Adrenal gland (tissue), 9 donors: ENCODE measurements at regions not wholly inside any gene's neighbourhood (a gene's known extent, or its start where the extent isn't known, plus 50 kb on each side); places are given as distances from the start of the nearest gene placed in this dataset.

Experiments
- DNase-seq, 7 donors: peaks; one replicate each; pipeline ENCODE4 v3.0.0-alpha.2; 2019 to 2020
- H3K27ac ChIP-seq, 5 donors: fragments of 200-600 bp; sonication (generic) in 4 of 5; 1 replicate in 3 of 5; 2 replicates in 2 of 5; pipeline versions ENCODE4 v1.5.1 to v1.8.0; 2016 to 2020; ENCODE audit warnings: mild to moderate bottlenecking in 1 of 5
- H3K27me3 ChIP-seq: fragments of 200-600 bp; 2 replicates; pipeline ENCODE4 v1.8.0; 2021
- H3K36me3 ChIP-seq, 2 donors: fragments of 200-600 bp; replicated peaks in 1 of 2; 1 replicate in 1 of 2; 2 replicates in 1 of 2; pipeline versions ENCODE4 v1.5.1 to v1.8.0; 2018 to 2022
- H3K4me1 ChIP-seq, 2 donors: fragments of 200-600 bp; replicated peaks in 1 of 2; 1 replicate in 1 of 2; 2 replicates in 1 of 2; pipeline versions ENCODE4 v1.5.1 to v1.8.0; 2018 to 2021
- H3K4me3 ChIP-seq, 4 donors: fragments of 200-600 bp; sonication (generic) in 3 of 4; one replicate each; pipeline ENCODE4 v1.5.1; 2016 to 2018
- H3K9me3 ChIP-seq, 3 donors: fragments of 200-600 bp; sonication (generic) in 1 of 3; replicated peaks in 1 of 3; 1 replicate in 2 of 3; 2 replicates in 1 of 3; pipeline versions ENCODE4 v1.5.1 to v1.8.0; 2016 to 2021
- CTCF ChIP-seq, 6 experiments: fragments of 450-650 bp in 4 of 6; fragments of 200-600 bp in 2 of 6; sonication (generic) in 1 of 6; IDR thresholded peaks; 1 replicate in 5 of 6; 2 replicates in 1 of 6; pipeline versions ENCODE4 v1.5.1 to v1.8.0; 2016 to 2021; ENCODE audit warnings: antibody characterized with exemption in 6 of 6, mild to moderate bottlenecking in 2 of 6, moderate library complexity in 1 of 6
- POLR2A ChIP-seq, 2 donors: fragments of 450-650 bp; IDR thresholded peaks; one replicate each; pipeline ENCODE4 v1.6.1; 2017; ENCODE audit warnings: antibody characterized with exemption in 2 of 2, mild to moderate bottlenecking in 2 of 2, moderate library complexity in 1 of 2
- WGBS, 4 donors: extraction: QIAGEN DNeasy Blood & Tissue Kit in 2 of 4; methylation state at CpG; one replicate each; pipeline versions ENCODE4 v1.1.5 to v1.1.7; 2013 to 2017; 5-methylcytosine and 5-hydroxymethylcytosine counted together
- intact Hi-C, 2 donors: fragments of 100-400 bp; cut with DNase I; formaldehyde crosslinking; loops; one replicate each; pipeline versions ENCODE4 v1.14.1 to v1.15.0; 2022 to 2023
- donor health status: healthy with polysubstance abuse.
- donor health status: Bipolar disorder and iron deficiency.
- donor health status: DM: yes; HTN: yes; CAD: no.
- donor health status: DM: no; HTN: no; CAD: no.
- donor health status: DM: no; HTN: no; CAD: no.

GRCh38 chr20:7379621-7380220 is 560.5 kb downstream of the HAO1 start:
- TF ChIP-seq POLR2A (IDR thresholded peaks at IDR 0.05) (no peak), CTCF (IDR thresholded peaks at IDR 0.05) (no peak)
- no peak for DNase-seq
- Histone ChIP-seq H3K27ac (no peak overlapping the region), H3K4me1 (no peaks in the 10 kb centered on the region), H3K9me3 (no peaks in the 10 kb centered on the region), H3K27me3 (no peaks in the 10 kb centered on the region), H3K4me3 (no peak overlapping the region), H3K36me3 (no peaks in the 10 kb centered on the region)
- intact Hi-C loops: no loop called here
- 51 to 80% (median 60%) methylated on average over 8 of the region's 8 CpGs for WGBS, 4 donors

GRCh38 chr20:7383216-7383615 is 557.0 kb downstream of the HAO1 start:
- no peaks in the 10 kb centered on the region for H3K27me3 ChIP-seq
- H3K4me3 ChIP-seq: no peak overlapping the region
- H3K27ac ChIP-seq: no peak overlapping the region
- H3K36me3 ChIP-seq: no peaks in the 10 kb centered on the region
- H3K9me3 ChIP-seq: no peaks in the 10 kb centered on the region
- intact Hi-C loops: no loop called here
- DNase-seq: no peak
- H3K4me1 ChIP-seq: no peaks in the 10 kb centered on the region
- TF ChIP-seq POLR2A (IDR thresholded peaks at IDR 0.05) (no peak), CTCF (IDR thresholded peaks at IDR 0.05) (no peak)

GRCh38 chr20:7387638-7388193 is 552.5 kb downstream of the HAO1 start:
- no peak for TF ChIP-seq POLR2A (IDR thresholded peaks at IDR 0.05)
- Histone ChIP-seq H3K9me3 (no peaks in the 10 kb centered on the region), H3K4me1 (no peaks in the 10 kb centered on the region), H3K27ac (no peak overlapping the region), H3K27me3 (no peaks in the 10 kb centered on the region), H3K36me3 (no peaks in the 10 kb centered on the region), H3K4me3 (no peak overlapping the region)
- DNase-seq: no peak
- intact Hi-C loops: no loop called here
- WGBS, 4 donors: 73 to 80% (median 77%) methylated on average over 3 of the region's 3 CpGs

- Histone ChIP-seq H3K9me3 (no peaks in the 10 kb centered on the region), H3K27me3 (no peaks in the 10 kb centered on the region), H3K4me3 (no peak overlapping the region), H3K4me1 (no peaks in the 10 kb centered on the region), H3K36me3 (no peaks in the 10 kb centered on the region), H3K27ac (no peak overlapping the region)
- no peak for DNase-seq
- intact Hi-C loops: no loop called here
- TF ChIP-seq CTCF (IDR thresholded peaks at IDR 0.05) (no peak), POLR2A (IDR thresholded peaks at IDR 0.05) (no peak)
Measured at GRCh38 chr20:7389216-7389615, 551.0 kb downstream of the HAO1 start.

- Histone ChIP-seq H3K27me3 (no peaks in the 10 kb centered on the region), H3K27ac (no peak overlapping the region), H3K36me3 (no peaks in the 10 kb centered on the region), H3K4me3 (no peak overlapping the region), H3K4me1 (no peaks in the 10 kb centered on the region), H3K9me3 (no peaks in the 10 kb centered on the region)
- intact Hi-C loops: no loop called here
- DNase-seq: no peak
- 61 to 74% (median 65%) methylated on average over 4 of the region's 4 CpGs for WGBS, 4 donors
- TF ChIP-seq POLR2A (IDR thresholded peaks at IDR 0.05) (no peak), CTCF (IDR thresholded peaks at IDR 0.05) (no peak)
Measured at GRCh38 chr20:7392542-7393206, 547.6 kb downstream of the HAO1 start.
